Naive thymus-derived CD4-positive, alpha-beta T cell (primary cell): ENCODE measurements at regions not wholly inside any gene's neighbourhood (a gene's known extent, or its start where the extent isn't known, plus 50 kb on each side); places are given as distances from the start of the nearest gene placed in this dataset.
A peak's percentile ranks its signal among the peaks of the same experiment; 100 is the strongest.
"Not testable (repeated sequence)": the region's sequence is repeated elsewhere in the genome, so short reads cannot be mapped to it uniquely, and the experiment has no call there.

Experiments
- ATAC-seq: fragments of 150-1000 bp; cut with Tn5 transposase; 2 replicates; pipeline ENCODE4 v1.10.0; 2021; ENCODE audit warnings: mild to moderate bottlenecking, moderate library complexity
- CTCF ChIA-PET: fragments of 350-600 bp; sonication (Branson Sonifier 250); formaldehyde crosslinking; loops from one replicate; lab custom pipeline; 2021; ENCODE audit warnings: antibody characterized with exemption; lab: Charles Lee
- POLR2A ChIA-PET: fragments of 350-600 bp; sonication (Branson Sonifier 250); formaldehyde crosslinking; loops from one replicate; lab custom pipeline; 2021; ENCODE audit warnings: antibody characterized with exemption, inconsistent platforms; lab: Charles Lee
- DNase-seq, 9 donors: peaks; one replicate each; pipeline versions ENCODE4 v3.0.0 to v3.0.0-alpha.2; 2020 to 2022; ENCODE audit warnings: mixed read lengths in 1 of 9
- H3K27ac ChIP-seq: one replicate; pipeline ENCODE4 v1.7.0; 2013; ENCODE audit warnings: mild to moderate bottlenecking, low read depth, low read length, moderate library complexity
- H3K27me3 ChIP-seq, 2 donors: one replicate each; pipeline ENCODE4 v1.7.0; 2013; ENCODE audit warnings: low read length in 2 of 2, mild to moderate bottlenecking in 2 of 2, moderate library complexity in 2 of 2; ENCODE audit not compliant: control insufficient read depth in 2 of 2, insufficient read depth in 2 of 2
- H3K36me3 ChIP-seq, 3 experiments: 1 replicate in 2 of 3; 2 replicates in 1 of 3; pipeline ENCODE4 v1.7.0; 2013; ENCODE audit warnings: low read length in 3 of 3, mild to moderate bottlenecking in 3 of 3, moderate library complexity in 1 of 3; ENCODE audit not compliant: insufficient read depth in 3 of 3, control insufficient read depth in 2 of 3
- H3K4me1 ChIP-seq, 2 donors: one replicate each; pipeline ENCODE4 v1.7.0; 2013; ENCODE audit warnings: low read length in 2 of 2, mild to moderate bottlenecking in 2 of 2, moderate library complexity in 1 of 2; ENCODE audit not compliant: control insufficient read depth in 2 of 2, insufficient read depth in 2 of 2
- H3K4me3 ChIP-seq: 2 replicates; pipeline ENCODE4 v1.7.0; 2013; ENCODE audit warnings: mild to moderate bottlenecking, low read length
- H3K9me3 ChIP-seq, 3 experiments: 1 replicate in 2 of 3; 2 replicates in 1 of 3; pipeline ENCODE4 v1.7.0; 2013; ENCODE audit warnings: low read length in 3 of 3; ENCODE audit not compliant: control insufficient read depth in 2 of 3
- H3K27ac Mint-ChIP-seq, 9 donors: one replicate each; pipeline ENCODE4 v1.8.0; 2020 to 2022; ENCODE audit warnings: mixed read lengths in 9 of 9, mild to moderate bottlenecking in 8 of 9, moderate library complexity in 5 of 9, inconsistent platforms in 2 of 9
- H3K27me3 Mint-ChIP-seq, 5 donors: one replicate each; pipeline ENCODE4 v1.8.0; 2021 to 2022; ENCODE audit warnings: mixed read lengths in 5 of 5, mild to moderate bottlenecking in 1 of 5
- H3K36me3 Mint-ChIP-seq, 5 donors: one replicate each; pipeline ENCODE4 v1.8.0; 2020 to 2022; ENCODE audit warnings: mixed read lengths in 5 of 5, mild to moderate bottlenecking in 3 of 5, inconsistent platforms in 1 of 5
- H3K4me1 Mint-ChIP-seq, 7 donors: one replicate each; pipeline ENCODE4 v1.8.0; 2020 to 2022; ENCODE audit warnings: mixed read lengths in 7 of 7, mild to moderate bottlenecking in 3 of 7, inconsistent platforms in 1 of 7
- H3K4me3 Mint-ChIP-seq, 10 donors: one replicate each; pipeline ENCODE4 v1.8.0; 2020 to 2022; ENCODE audit warnings: mild to moderate bottlenecking in 10 of 10, mixed read lengths in 10 of 10, moderate library complexity in 6 of 10, inconsistent platforms in 2 of 10
- H3K9me3 Mint-ChIP-seq, 11 donors: one replicate each; pipeline ENCODE4 v1.8.0; 2020 to 2022; ENCODE audit warnings: mixed read lengths in 11 of 11, mild to moderate bottlenecking in 4 of 11, inconsistent platforms in 1 of 11, moderate library complexity in 1 of 11
- intact Hi-C, 2 donors: fragments of 100-400 bp; cut with micrococcal nuclease; formaldehyde crosslinking; loops; one replicate each; pipeline ENCODE4 v1.15.1; 2023

GRCh38 chr6:27804851-27805250, 107.3 kb downstream of the OR2B2 start:
- peaks cover 5 to 42% (median 29%) of the 10 kb centered on the region in 7 donors for H3K4me1 Mint-ChIP-seq
- Histone ChIP-seq H3K4me3 (no peak overlapping the region), H3K27me3 (no peaks in the 10 kb centered on the region), H3K36me3 (no peaks in the 10 kb centered on the region), H3K27ac (no peak overlapping the region), H3K9me3 (no peaks in the 10 kb centered on the region), H3K4me1 (peaks cover 8 to 19% of the 10 kb centered on the region in 2 donors)
- ChIA-PET CTCF (no interaction called here), POLR2A (no interaction called here)
- H3K36me3 Mint-ChIP-seq: peaks cover 0 to 3% (median 0%) of the 10 kb centered on the region in 5 donors
- ATAC-seq (no peak), DNase-seq (no peak)
- intact Hi-C loops: loop anchor here in 1 of 2 donors (5.0 kb wide), 1 partner anchor 328 kb away; no protein-coding TSS in a partner anchor
- no peak overlapping the region for H3K27ac Mint-ChIP-seq
- H3K4me3 Mint-ChIP-seq: no peak overlapping the region
- H3K27me3 Mint-ChIP-seq: peaks cover 0 to 5% (median 0%) of the 10 kb centered on the region in 5 donors
- H3K9me3 Mint-ChIP-seq: peaks cover 0 to 4% (median 0%) of the 10 kb centered on the region in 11 donors

GRCh38 chr6:27800731-27801373, 111.3 kb downstream of the OR2B2 start:
- H3K27me3 Mint-ChIP-seq: peaks cover 0 to 9% (median 0%) of the 10 kb centered on the region in 5 donors
- no peak overlapping the region for H3K27ac ChIP-seq
- peaks cover 0 to 6% of the 10 kb centered on the region in 2 donors for H3K4me1 ChIP-seq
- intact Hi-C loops: no loop called here
- no peaks in the 10 kb centered on the region for H3K9me3 ChIP-seq
- peaks cover 0 to under 1% (median 0%) of the 10 kb centered on the region in 11 donors for H3K9me3 Mint-ChIP-seq
- no peak overlapping the region for H3K4me3 ChIP-seq
- H3K4me3 Mint-ChIP-seq: no peak overlapping the region
- ChIA-PET CTCF (interaction anchor here (8.2 kb wide), 1 partner anchor 94 kb away, joined by 79 read pairs; a partner anchor contains a TSS), POLR2A (interaction anchor here (0.6 to 1.3 kb wide), 4 partner anchors 9 to 1392 kb away, joined by 3 to 4 read pairs (median 4); a partner anchor contains a TSS)
- ATAC-seq (no peak), DNase-seq (no peak)
- H3K27ac Mint-ChIP-seq: no peak overlapping the region
- H3K36me3 ChIP-seq: no peaks in the 10 kb centered on the region
- H3K4me1 Mint-ChIP-seq: peaks cover 0 to 21% (median 0%) of the 10 kb centered on the region in 7 donors
- no peaks in the 10 kb centered on the region for H3K36me3 Mint-ChIP-seq
- no peaks in the 10 kb centered on the region for H3K27me3 ChIP-seq

- Histone ChIP-seq H3K9me3 (no peaks in the 10 kb centered on the region), H3K27me3 (no peaks in the 10 kb centered on the region), H3K27ac (no peak overlapping the region), H3K36me3 (no peaks in the 10 kb centered on the region), H3K4me3 (no peak overlapping the region), H3K4me1 (peaks cover 0 to 7% of the 10 kb centered on the region in 2 donors)
- Mint-ChIP-seq H3K27me3 (peaks cover 0 to 9% (median 0%) of the 10 kb centered on the region in 5 donors), H3K36me3 (no peaks in the 10 kb centered on the region), H3K9me3 (peaks cover 0 to 3% (median 0%) of the 10 kb centered on the region in 11 donors), H3K4me1 (peaks cover under 1 to 32% (median 2%) of the 10 kb centered on the region in 7 donors), H3K4me3 (no peak overlapping the region), H3K27ac (no peak overlapping the region)
- DNase-seq (no peak), ATAC-seq (no peak)
- POLR2A ChIA-PET: interaction anchor here (0.6 to 4.5 kb wide), 5 partner anchors 12 to 318 kb away, joined by 3 to 51 read pairs (median 7); a partner anchor contains a TSS
- CTCF ChIA-PET: interaction anchor here (0.6 to 8.2 kb wide), 6 partner anchors 10 to 621 kb away, joined by 3 to 79 read pairs (median 8); a partner anchor contains a TSS
- intact Hi-C loops: no loop called here
Measured at GRCh38 chr6:27797960-27798359, 114.2 kb downstream of the OR2B2 start.

- H3K27ac Mint-ChIP-seq, H3K36me3 Mint-ChIP-seq, H3K9me3 Mint-ChIP-seq, H3K36me3 ChIP-seq, DNase-seq, H3K27ac ChIP-seq, H3K27me3 ChIP-seq, H3K27me3 Mint-ChIP-seq, H3K4me3 Mint-ChIP-seq, H3K4me3 ChIP-seq, ATAC-seq, H3K9me3 ChIP-seq: not testable (repeated sequence)
- ChIA-PET POLR2A (interaction anchor here (0.6 to 4.5 kb wide), 14 partner anchors 9 to 1599 kb away, joined by 3 to 51 read pairs (median 5); partner anchors contain the start of gene ZNF184), CTCF (interaction anchor here (0.5 to 8.2 kb wide), 17 partner anchors 11 to 620 kb away, joined by 3 to 79 read pairs (median 6); partner anchors contain the start of gene POM121L2)
- peaks cover 6 to 15% of the 10 kb centered on the region in 2 donors for H3K4me1 ChIP-seq
- H3K4me1 Mint-ChIP-seq: peaks cover 5 to 42% (median 13%) of the 10 kb centered on the region in 7 donors
- intact Hi-C loops: loop anchor here (1.0 kb wide), 6 partner anchors 10 to 670 kb away; a partner anchor contains a TSS
Measured at GRCh38 chr6:27796736-27797481, 115.3 kb downstream of the OR2B2 start.

- Mint-ChIP-seq H3K4me3 (peak overlapping the region in 2 of 10 donors; percentile 30 to 42), H3K9me3 (peaks cover 0 to 3% (median 0%) of the 10 kb centered on the region in 11 donors), H3K36me3 (no peaks in the 10 kb centered on the region), H3K27me3 (peaks cover 7 to 13% (median 12%) of the 10 kb centered on the region in 5 donors), H3K4me1 (peaks cover 12 to 49% (median 22%) of the 10 kb centered on the region in 7 donors), H3K27ac (peak overlapping the region in 6 of 9 donors; percentile 11 to 86 (median 38))
- DNase-seq: peak in 8 of 9 donors; percentile 36 to 83 (median 78)
- ChIA-PET POLR2A (interaction anchor here (0.5 to 4.5 kb wide), 23 partner anchors 8 to 1598 kb away, joined by 3 to 51 read pairs (median 4); partner anchors contain the start of gene ZNF184), CTCF (interaction anchor here (0.5 to 8.2 kb wide), 24 partner anchors 11 to 872 kb away, joined by 3 to 79 read pairs (median 4); a partner anchor contains a TSS)
- no peak overlapping the region for H3K27ac ChIP-seq
- ATAC-seq: peak; percentile 86
- no peaks in the 10 kb centered on the region for H3K36me3 ChIP-seq
- H3K4me1 ChIP-seq: peaks cover 14 to 24% of the 10 kb centered on the region in 2 donors
- no peaks in the 10 kb centered on the region for H3K9me3 ChIP-seq
- intact Hi-C loops: loop anchor here (1.0 kb wide), 6 partner anchors 11 to 669 kb away; a partner anchor contains a TSS
- no peak overlapping the region for H3K4me3 ChIP-seq
- H3K27me3 ChIP-seq: no peaks in the 10 kb centered on the region
Measured at GRCh38 chr6:27795697-27796494, 116.3 kb downstream of the OR2B2 start.
